ENCODE measurements at regions not wholly inside any gene's neighbourhood (a gene's known extent, or its start where the extent isn't known, plus 50 kb on each side); places are given as distances from the start of the nearest gene placed in this dataset.

DNA sequence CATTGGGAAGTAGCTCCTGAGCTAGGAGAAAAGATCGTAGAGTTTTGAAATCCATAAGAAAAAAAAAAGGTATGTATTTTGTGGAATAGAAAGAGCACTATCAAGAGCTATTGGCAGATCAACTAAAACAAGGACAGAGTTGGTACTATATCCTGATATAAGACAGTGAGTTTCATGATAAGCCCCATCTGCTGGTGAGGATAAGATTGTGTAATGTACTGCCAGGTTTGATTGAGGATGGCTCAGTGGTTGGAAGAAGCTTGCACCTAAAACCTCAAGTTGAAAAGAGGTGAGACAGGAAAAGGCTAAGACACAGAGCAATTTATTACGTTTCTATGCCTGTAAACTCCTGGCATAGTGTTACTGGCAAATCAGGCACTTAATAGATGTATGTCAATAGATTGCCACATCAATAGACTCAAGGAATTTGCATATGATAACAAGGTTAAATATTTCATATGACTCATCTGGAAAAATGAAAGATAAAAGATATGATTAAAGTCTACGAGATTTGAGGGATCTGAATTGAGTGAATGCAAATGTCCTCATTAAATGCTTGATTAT is 525.6 kb downstream of the FLRT2 start:
- TF ChIP-seq MAX (IDR thresholded peaks at IDR 0.05): no peak
- no peak for TF ChIP-seq CTCF (IDR thresholded peaks at IDR 0.05; ENCODE audit: low read depth, low read length, missing input control)
- no peak for TF ChIP-seq TAF1 (conservative IDR thresholded peaks at IDR 0.05)
- no peak for TF ChIP-seq YY1 (IDR thresholded peaks at IDR 0.05)
- TF ChIP-seq GABPA (IDR thresholded peaks at IDR 0.05 in 1 of 2, conservative IDR thresholded peaks at IDR 0.05 in 1 of 2): no peak
